Heart left ventricle (tissue), 13 donors: ENCODE measurements at regions not wholly inside any gene's neighbourhood (a gene's known extent, or its start where the extent isn't known, plus 50 kb on each side); places are given as distances from the start of the nearest gene placed in this dataset.

ENCODE experiments used
- POLR2A ChIP-seq, 2 donors: fragments of 450-650 bp; IDR thresholded peaks; one replicate each; pipeline ENCODE4 v1.6.1; 2017; ENCODE audit warnings: antibody characterized with exemption in 2 of 2, mild to moderate bottlenecking in 2 of 2, moderate library complexity in 2 of 2
- TF ChIP-seq, protein P1 (sequence below), 12 donors: fragments of 200-600 bp; sonication (generic) in 4 of 12; IDR thresholded peaks; one replicate each; pipeline versions ENCODE4 v1.5.0 to v1.8.0; 2018 to 2022; ENCODE audit warnings: antibody characterized with exemption in 12 of 12, mild to moderate bottlenecking in 5 of 12
- donor health status: ischemic (EF 13 %, LVEDD 7.1; RV severe dilation, severe dysfunction).
- donor health status: DM: no; HTN: yes; CAD: no.
- donor health status: DM: no; HTN: no; CAD: no.
- donor health status: ischemic (EF 25% LVEDD 6.9; RV normal size, moderate dysfunction).
- donor health status: ischemic (EF 25% LVEDD 5.7; RV mildly dilated, moderate dysfunction).
- donor health status: ischemic (EF 35%, LVEDD 5.7; RV mildly dilated, moderate dysfunction).
- donor health status: nonischemic (EF 11% LVEDD 7.7; RV severe dilation, severe dysfunction).
- donor health status: DM: yes; HTN: yes; CAD: no.
- donor health status: PGD.
- donor health status: ischemic (EF 29% LVEDD 5.4; RV normal size, mild dysfunction).
- donor health status: nonischemic (EF 23%, LVEDD 6.1; RV moderate dilation, normal function).

DNA sequence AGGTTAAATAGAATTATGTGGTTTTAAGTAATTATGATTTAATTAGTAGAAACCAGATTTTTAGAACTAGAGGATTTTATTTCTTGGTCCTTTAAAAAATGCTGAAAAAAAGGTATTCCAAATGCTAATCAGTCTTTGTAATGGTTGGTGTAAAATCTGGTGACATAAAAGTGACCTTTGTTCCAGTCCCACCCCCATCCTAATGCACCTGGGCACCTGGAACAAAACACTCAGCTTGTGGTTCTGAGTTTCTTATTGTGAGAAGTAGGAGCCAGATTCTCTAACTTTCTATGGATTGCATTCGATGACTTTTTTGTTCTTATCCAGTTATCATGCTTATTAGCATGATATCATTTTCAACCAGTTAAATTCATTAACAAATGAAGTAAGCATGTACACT, 115.1 kb upstream of the CTNND2 start:
- TF ChIP-seq, protein P1, sequence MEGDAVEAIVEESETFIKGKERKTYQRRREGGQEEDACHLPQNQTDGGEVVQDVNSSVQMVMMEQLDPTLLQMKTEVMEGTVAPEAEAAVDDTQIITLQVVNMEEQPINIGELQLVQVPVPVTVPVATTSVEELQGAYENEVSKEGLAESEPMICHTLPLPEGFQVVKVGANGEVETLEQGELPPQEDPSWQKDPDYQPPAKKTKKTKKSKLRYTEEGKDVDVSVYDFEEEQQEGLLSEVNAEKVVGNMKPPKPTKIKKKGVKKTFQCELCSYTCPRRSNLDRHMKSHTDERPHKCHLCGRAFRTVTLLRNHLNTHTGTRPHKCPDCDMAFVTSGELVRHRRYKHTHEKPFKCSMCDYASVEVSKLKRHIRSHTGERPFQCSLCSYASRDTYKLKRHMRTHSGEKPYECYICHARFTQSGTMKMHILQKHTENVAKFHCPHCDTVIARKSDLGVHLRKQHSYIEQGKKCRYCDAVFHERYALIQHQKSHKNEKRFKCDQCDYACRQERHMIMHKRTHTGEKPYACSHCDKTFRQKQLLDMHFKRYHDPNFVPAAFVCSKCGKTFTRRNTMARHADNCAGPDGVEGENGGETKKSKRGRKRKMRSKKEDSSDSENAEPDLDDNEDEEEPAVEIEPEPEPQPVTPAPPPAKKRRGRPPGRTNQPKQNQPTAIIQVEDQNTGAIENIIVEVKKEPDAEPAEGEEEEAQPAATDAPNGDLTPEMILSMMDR (IDR thresholded peaks at IDR 0.05), result no peak
- TF ChIP-seq POLR2A (IDR thresholded peaks at IDR 0.05), result no peak
